GM18867 (cell line): ENCODE measurements at regions not wholly inside any gene's neighbourhood (a gene's known extent, or its start where the extent isn't known, plus 50 kb on each side); places are given as distances from the start of the nearest gene placed in this dataset.
"Not testable (repeated sequence)": the region's sequence is repeated elsewhere in the genome, so short reads cannot be mapped to it uniquely, and the experiment has no call there.

Experiments used
- ATAC-seq: cut with Tn5 transposase; IDR thresholded peaks from one replicate; pipeline ENCODE4 v1.9.1; 2021; ENCODE audit warnings: mild to moderate bottlenecking, moderate library complexity; ENCODE audit not compliant: unreplicated experiment

- ATAC-seq, result no peak
These were observed 262.5 kb downstream of the BTBD3 start for GRCh38 chr20:12180107-12180661.

- ATAC-seq, result no peak
These were observed 280.6 kb downstream of the BTBD3 start for GRCh38 chr20:12198281-12198680.

- ATAC-seq, result no peak
These were observed 282.0 kb downstream of the BTBD3 start for GRCh38 chr20:12199703-12200102.

- no peak for ATAC-seq
These were observed 283.7 kb downstream of the BTBD3 start for GRCh38 chr20:12201289-12201991.

- no peak for ATAC-seq
These were observed 285.7 kb downstream of the BTBD3 start for GRCh38 chr20:12203399-12203798.

GRCh38 chr20:12203981-12204380, 286.3 kb downstream of the BTBD3 start:
- ATAC-seq, result no peak

GRCh38 chr20:12207875-12208274, 290.2 kb downstream of the BTBD3 start:
- no peak for ATAC-seq

GRCh38 chr20:12210591-12210990, 292.9 kb downstream of the BTBD3 start:
- ATAC-seq, result no peak

- no peak for ATAC-seq
These were observed 293.7 kb downstream of the BTBD3 start for GRCh38 chr20:12211361-12211760.

- ATAC-seq, result no peak
These were observed 299.7 kb downstream of the BTBD3 start for GRCh38 chr20:12217382-12217781.

- ATAC-seq, result no peak
These were observed 302.1 kb downstream of the BTBD3 start for GRCh38 chr20:12219798-12220197.

- no peak for ATAC-seq
These were observed 305.4 kb downstream of the BTBD3 start for GRCh38 chr20:12223057-12223456.

GRCh38 chr20:12225898-12226297, 308.2 kb downstream of the BTBD3 start:
- ATAC-seq, result no peak

GRCh38 chr20:12229891-12230290, 312.2 kb downstream of the BTBD3 start:
- no peak for ATAC-seq

GRCh38 chr20:12237772-12238171, 320.1 kb downstream of the BTBD3 start:
- ATAC-seq, result no peak

- ATAC-seq, result no peak
These were observed 323.4 kb downstream of the BTBD3 start for GRCh38 chr20:12241065-12241464.

GRCh38 chr20:12243327-12243726, 325.6 kb downstream of the BTBD3 start:
- ATAC-seq, result no peak

- ATAC-seq, result no peak
These were observed 330.8 kb downstream of the BTBD3 start for GRCh38 chr20:12248481-12248880.

- not testable (repeated sequence) for ATAC-seq
These were observed 333.0 kb downstream of the BTBD3 start for GRCh38 chr20:12250661-12251060.

- no peak for ATAC-seq
These were observed 335.1 kb downstream of the BTBD3 start for GRCh38 chr20:12252793-12253192.

GRCh38 chr20:12255461-12255970, 337.8 kb downstream of the BTBD3 start:
- no peak for ATAC-seq

GRCh38 chr20:12256806-12257205, 339.1 kb downstream of the BTBD3 start:
- no peak for ATAC-seq

- ATAC-seq, result no peak
These were observed 345.1 kb downstream of the BTBD3 start for GRCh38 chr20:12262747-12263146.
